RWPE2 (cell line): ENCODE measurements at regions not wholly inside any gene's neighbourhood (a gene's known extent, or its start where the extent isn't known, plus 50 kb on each side); places are given as distances from the start of the nearest gene placed in this dataset.
A peak's percentile ranks its signal among the peaks of the same experiment; 100 is the strongest.
"Not testable (repeated sequence)": the region's sequence is repeated elsewhere in the genome, so short reads cannot be mapped to it uniquely, and the experiment has no call there.

Experiments used
- ATAC-seq: fragments of 200-7000 bp; cut with Tn5 transposase; 3 replicates; pipeline ENCODE4 v1.9.1; 2021; ENCODE audit warnings: low read depth
- DNase-seq: peaks from one replicate; pipeline ENCODE4 v3.0.0-alpha.2; 2020; ENCODE audit warnings: low spot score
- H3K27ac ChIP-seq: fragments of 450-650 bp; 2 replicates; pipeline ENCODE4 v1.5.1; 2017; ENCODE audit warnings: mild to moderate bottlenecking; ENCODE audit not compliant: poor library complexity, severe bottlenecking
- H3K27me3 ChIP-seq: fragments of 250-450 bp; sonication (Bioruptor Pico); 2 replicates; pipeline ENCODE4 v1.5.1; 2021; ENCODE audit warnings: mild to moderate bottlenecking, moderate library complexity; ENCODE audit not compliant: insufficient read depth, poor library complexity, severe bottlenecking
- H3K36me3 ChIP-seq: fragments of 250-450 bp; sonication (Bioruptor Pico); 2 replicates; pipeline ENCODE4 v1.5.1; 2020; ENCODE audit warnings: low read depth, mild to moderate bottlenecking, moderate library complexity
- H3K4me1 ChIP-seq: fragments of 250-450 bp; sonication (Bioruptor Pico); 2 replicates; pipeline ENCODE4 v1.5.1; 2021; ENCODE audit warnings: mild to moderate bottlenecking, moderate library complexity; ENCODE audit not compliant: insufficient read depth, poor library complexity, severe bottlenecking
- H3K4me3 ChIP-seq: fragments of 250-450 bp; sonication (Bioruptor Pico); 2 replicates; pipeline ENCODE4 v1.5.1; 2021; ENCODE audit warnings: mild to moderate bottlenecking, moderate library complexity; ENCODE audit not compliant: severe bottlenecking
- H3K9me3 ChIP-seq: fragments of 250-450 bp; sonication (Bioruptor Pico); 2 replicates; pipeline ENCODE4 v1.5.1; 2021; ENCODE audit warnings: mild to moderate bottlenecking, moderate library complexity; ENCODE audit not compliant: severe bottlenecking
- TF ChIP-seq, protein P1 (sequence below): fragments of 450-650 bp; IDR thresholded peaks from one replicate; pipeline ENCODE4 v1.5.1; 2017; ENCODE audit warnings: mild to moderate bottlenecking, moderate library complexity; ENCODE audit not compliant: poor library complexity, severe bottlenecking

DNA sequence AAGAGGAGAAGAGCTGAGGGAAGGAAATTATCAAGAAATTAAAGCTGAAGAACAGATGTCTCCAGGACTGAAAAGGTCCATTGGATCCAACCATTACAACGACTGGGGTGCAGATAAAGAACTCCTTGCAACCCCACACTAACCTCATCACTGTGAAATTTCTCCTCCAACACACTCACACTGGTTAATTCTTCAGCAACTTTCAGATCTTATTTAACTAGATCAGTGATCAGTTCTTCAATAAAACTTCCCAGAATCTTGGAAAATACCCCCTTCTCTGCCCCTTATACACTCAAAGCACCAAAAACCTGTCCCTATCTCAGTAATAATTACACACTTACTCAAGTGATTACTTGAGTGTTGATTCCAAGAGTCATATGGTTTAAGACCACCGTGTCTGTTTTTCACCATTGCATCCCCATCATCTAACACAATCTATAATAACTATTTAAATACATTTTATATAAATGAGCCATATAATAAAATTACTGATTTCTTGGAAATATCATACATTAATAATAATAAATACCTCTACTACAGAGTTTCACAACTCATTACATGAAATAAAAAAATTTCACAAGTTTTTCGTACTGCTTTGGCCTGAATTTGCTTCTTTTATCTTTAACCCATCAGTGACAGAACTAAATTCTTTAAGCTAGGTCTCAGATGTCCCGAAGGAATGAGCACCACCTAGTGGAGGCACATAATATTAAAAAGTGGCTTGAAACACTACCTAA, 123.7 kb downstream of the MPP7 start:
- no peak for DNase-seq
- ATAC-seq = peak; percentile 67; the same call in 1 of the 3 replicates
- H3K27ac ChIP-seq = no peak overlapping the region

DNA sequence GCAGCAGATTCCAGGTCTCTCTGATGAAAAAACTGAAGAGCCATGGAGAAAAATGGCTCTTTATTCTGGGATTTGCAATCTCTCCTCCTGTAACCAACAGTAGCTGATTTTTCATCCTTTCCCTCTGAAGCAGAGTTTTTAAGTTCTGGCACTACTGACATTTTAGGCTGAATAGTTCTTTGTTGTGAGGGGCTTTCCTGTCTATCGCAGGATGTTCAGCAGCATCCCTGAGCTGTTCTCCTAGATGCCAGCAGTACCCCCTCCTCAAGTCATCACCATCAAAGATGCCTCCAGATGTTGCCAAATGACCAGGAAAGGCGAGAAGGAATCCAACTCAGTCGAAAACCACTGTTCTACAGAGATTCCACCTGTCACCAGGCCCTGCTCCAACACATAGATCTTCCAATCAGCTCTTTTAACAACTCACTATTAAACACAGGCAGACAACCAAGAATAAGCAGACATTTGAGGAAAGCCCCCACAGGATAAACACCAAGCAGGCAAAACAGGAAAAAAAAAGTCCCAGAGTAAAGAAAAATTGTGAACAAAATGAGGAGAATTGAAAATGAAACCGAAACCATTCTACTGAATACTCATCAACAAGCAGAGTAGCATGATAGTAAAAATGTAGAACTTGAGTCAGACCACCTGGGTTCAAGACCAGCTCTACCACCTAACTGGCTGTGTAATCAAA, 124.8 kb downstream of the MPP7 start:
- H3K4me3 ChIP-seq = peak overlapping the region; percentile 16
- no peaks in the 10 kb centered on the region for H3K27me3 ChIP-seq
- TF ChIP-seq, protein P1, sequence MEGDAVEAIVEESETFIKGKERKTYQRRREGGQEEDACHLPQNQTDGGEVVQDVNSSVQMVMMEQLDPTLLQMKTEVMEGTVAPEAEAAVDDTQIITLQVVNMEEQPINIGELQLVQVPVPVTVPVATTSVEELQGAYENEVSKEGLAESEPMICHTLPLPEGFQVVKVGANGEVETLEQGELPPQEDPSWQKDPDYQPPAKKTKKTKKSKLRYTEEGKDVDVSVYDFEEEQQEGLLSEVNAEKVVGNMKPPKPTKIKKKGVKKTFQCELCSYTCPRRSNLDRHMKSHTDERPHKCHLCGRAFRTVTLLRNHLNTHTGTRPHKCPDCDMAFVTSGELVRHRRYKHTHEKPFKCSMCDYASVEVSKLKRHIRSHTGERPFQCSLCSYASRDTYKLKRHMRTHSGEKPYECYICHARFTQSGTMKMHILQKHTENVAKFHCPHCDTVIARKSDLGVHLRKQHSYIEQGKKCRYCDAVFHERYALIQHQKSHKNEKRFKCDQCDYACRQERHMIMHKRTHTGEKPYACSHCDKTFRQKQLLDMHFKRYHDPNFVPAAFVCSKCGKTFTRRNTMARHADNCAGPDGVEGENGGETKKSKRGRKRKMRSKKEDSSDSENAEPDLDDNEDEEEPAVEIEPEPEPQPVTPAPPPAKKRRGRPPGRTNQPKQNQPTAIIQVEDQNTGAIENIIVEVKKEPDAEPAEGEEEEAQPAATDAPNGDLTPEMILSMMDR = no peak
- no peaks in the 10 kb centered on the region for H3K9me3 ChIP-seq
- H3K27ac ChIP-seq = no peak overlapping the region
- DNase-seq (no peak), ATAC-seq (no peak)
- no peaks in the 10 kb centered on the region for H3K36me3 ChIP-seq
- H3K4me1 ChIP-seq = peaks cover 8% of the 10 kb centered on the region

More for the DNA sequence above, 123.7 kb downstream of the MPP7 start:
- H3K4me1 ChIP-seq = peaks cover 8% of the 10 kb centered on the region
- H3K27me3 ChIP-seq = no peaks in the 10 kb centered on the region
- no peaks in the 10 kb centered on the region for H3K9me3 ChIP-seq
- TF ChIP-seq, protein P1 = peak; percentile 90
- H3K4me3 ChIP-seq = no peak overlapping the region
- H3K36me3 ChIP-seq = no peaks in the 10 kb centered on the region

DNA sequence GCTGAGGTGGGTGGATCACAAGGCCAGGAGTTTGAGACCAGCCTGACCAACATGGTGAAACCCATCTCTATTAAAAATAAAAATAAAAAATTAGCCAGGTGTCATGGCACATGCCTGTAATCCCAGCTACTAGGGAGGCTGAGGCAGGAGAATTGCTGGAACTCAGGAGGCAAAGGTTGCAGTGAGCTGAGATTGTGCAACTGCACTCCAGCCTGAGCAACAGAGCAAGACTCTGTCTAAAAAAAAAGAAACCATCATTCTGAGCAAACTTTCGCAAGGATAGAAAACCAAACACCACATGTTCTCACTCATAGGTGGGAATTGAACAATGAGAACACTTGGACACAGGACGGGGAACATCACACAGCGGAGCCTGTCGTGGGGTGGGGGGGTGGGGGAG, 126.4 kb downstream of the MPP7 start:
- H3K27ac ChIP-seq, DNase-seq, H3K9me3 ChIP-seq, H3K36me3 ChIP-seq, H3K4me1 ChIP-seq, ATAC-seq, H3K4me3 ChIP-seq, H3K27me3 ChIP-seq: not testable (repeated sequence)

DNA sequence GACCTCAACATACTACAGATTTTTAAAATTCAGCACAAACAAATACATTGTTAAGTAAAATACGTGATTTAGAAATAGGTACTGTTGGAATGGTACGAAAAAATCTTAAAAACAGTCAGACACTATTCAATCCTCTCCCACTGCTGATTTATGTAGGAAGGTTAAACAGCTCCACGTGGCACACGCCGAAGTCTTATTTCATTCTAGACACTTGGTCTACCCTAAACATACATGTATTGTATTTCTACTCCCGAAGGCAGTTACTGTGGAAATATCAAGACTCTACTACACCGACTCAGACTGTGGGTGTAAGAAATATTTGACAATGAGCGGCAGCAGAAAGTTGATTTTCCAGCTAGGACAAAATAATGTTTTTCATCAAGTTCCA, 130.6 kb downstream of the MPP7 start:
- Histone ChIP-seq H3K36me3 (no peaks in the 10 kb centered on the region), H3K9me3 (no peaks in the 10 kb centered on the region), H3K27me3 (no peaks in the 10 kb centered on the region), H3K4me3 (no peak overlapping the region), H3K4me1 (no peaks in the 10 kb centered on the region), H3K27ac (no peak overlapping the region)
- TF ChIP-seq, protein P1 = no peak
- no peak for DNase-seq
- no peak for ATAC-seq

DNA sequence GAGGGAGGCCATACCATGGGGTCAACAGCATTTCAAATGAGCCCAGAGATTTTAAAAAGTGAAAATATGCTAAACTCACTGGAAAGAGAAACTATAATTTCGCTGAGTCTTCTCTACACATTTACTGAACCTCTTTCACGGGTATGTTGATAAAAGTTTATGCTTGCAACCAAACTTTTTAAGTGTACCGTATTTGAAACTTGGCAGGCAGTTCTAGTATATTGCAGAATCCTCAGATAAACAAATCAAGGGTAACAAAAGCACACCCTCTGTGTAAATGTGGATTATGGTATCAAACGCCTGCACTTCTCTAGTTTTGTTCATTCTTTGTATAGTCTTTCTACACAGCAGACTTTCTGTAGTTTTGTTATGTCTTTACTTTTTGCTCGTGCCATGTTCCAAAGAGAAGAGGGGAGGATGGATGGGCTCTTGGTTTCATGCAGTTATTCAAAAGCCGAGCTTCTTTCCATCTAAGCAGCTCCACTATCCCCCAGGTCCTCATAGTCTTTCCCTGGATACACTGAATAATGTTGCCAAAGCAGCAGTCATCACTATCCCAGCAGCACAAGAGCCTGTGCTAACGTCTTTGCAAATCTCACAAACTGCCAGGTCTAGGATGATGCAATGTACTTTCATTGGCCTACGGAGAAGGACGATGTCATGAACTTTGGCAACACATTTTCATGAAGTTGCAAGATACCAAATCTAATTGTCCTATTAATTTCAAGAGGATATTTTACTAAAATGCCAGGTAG, 131.2 kb downstream of the MPP7 start:
- no peak overlapping the region for H3K27ac ChIP-seq
- H3K4me3 ChIP-seq = no peak overlapping the region
- no peaks in the 10 kb centered on the region for H3K9me3 ChIP-seq
- no peaks in the 10 kb centered on the region for H3K4me1 ChIP-seq
- H3K27me3 ChIP-seq = no peaks in the 10 kb centered on the region
- ATAC-seq (no peak), DNase-seq (no peak)
- H3K36me3 ChIP-seq = no peaks in the 10 kb centered on the region
- TF ChIP-seq, protein P1 = no peak
